GM21528 (cell line): ENCODE measurements at regions not wholly inside any gene's neighbourhood (a gene's known extent, or its start where the extent isn't known, plus 50 kb on each side); places are given as distances from the start of the nearest gene placed in this dataset.

Source experiments
- ATAC-seq: cut with Tn5 transposase; IDR thresholded peaks from one replicate; pipeline ENCODE4 v1.9.1; 2021; ENCODE audit warnings: mild to moderate bottlenecking, moderate library complexity; ENCODE audit not compliant: unreplicated experiment, low FRiP score

DNA sequence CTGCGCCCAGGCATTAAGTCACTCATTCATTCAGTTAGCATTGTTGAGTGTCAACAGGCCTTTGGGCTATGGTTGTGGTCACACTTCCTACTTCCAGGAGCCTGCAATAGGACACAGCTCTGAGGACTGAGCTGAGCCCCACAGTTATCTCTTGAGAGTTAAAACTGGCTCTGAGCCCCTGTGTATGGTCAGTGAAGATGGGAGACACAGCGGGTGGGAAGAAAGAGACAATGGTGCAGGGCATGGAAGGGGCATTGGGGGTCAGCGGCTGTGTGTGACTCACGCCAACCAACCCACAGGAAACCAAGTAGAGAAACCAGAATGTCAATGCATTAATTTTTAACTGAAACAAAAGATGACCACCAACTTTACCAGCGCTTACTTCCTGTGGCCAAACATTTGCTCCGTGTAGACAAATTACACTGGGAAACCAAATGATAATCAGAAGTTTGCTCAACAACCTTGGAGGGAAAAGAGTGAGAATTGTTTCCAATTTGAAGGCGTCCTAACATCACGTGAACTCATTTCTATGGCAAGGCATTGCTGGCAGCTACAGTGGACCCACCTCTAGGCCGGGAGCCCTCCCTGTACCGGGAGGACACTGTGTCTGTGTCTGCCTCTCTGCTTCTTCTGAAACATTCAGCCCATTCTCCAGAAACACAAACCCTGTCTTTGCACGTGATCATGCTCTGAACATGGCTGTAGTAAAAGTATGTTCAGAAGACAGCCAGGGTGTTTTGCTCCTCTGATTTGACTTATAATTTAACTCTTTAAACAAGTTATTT is 212.0 kb upstream of the ID2 start:
- no peak for ATAC-seq

DNA sequence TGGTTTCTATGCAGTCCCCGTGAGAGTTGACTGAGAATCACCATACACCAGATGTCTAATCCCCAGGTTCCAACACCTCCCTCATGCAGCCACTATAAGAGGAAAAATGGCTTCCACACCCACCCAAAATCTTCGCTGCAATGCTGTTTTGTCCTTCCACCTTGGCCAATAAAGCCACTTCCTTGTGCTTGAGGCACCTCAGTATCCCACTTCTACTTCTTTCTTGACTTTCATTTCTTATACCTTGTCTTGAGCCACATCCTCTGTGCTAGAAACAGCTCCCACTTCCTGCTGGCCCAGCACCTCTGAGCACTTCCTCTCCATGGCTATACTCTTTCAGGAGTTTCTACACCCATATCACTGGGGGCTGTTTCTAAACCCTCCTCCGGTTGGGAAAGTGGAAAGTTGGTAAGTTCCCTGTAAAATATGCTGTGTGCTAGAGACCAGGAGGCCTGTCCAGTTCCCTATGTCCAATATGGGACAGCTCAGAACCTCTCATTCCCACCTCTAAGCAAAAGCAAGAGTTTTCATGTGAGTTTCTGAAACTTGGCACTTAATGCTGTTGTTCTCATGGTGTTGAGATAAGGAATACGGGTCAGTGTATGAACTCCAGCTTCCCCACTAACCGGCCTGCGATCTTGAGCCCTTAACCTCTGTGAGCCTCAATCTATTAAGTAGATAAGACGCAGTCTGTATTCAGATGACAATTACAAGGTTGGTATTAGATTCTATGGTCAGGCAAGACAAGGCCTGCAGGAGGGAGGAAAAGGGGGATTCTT is 209.1 kb upstream of the ID2 start:
- ATAC-seq, result peak; percentile 62

DNA sequence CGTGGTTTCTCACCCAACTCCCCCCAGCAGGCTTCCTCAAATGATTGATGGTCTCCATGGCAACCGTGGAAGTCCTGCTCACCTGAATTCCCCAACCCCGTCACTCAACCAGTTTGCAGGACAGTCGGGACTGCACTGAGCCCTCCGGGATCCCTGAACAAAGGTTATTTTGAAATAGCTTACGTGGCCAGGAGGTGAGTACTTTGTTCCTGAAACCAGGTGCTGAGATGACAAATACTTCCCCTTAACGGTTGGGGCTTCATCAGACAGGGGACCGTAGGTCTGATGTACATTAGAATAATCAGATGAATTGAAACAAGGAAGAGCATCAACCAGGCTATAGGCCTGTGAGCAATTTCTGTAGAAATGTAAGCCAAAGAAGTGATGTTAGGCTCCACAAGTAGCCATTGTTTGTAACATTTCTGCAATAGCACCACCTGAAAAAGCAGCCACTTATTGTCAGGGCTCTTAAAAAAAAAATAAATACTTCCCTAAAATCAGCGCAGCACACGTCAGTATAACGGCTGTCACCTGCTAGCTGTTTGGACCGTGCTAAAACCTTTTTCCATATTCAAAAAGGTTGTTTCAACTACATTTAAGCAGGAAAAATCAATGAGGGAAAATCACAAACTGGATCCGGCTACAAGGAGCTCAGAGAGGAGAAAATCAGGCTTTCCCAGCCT is 206.4 kb upstream of the ID2 start:
- ATAC-seq, result peak; percentile 32

DNA sequence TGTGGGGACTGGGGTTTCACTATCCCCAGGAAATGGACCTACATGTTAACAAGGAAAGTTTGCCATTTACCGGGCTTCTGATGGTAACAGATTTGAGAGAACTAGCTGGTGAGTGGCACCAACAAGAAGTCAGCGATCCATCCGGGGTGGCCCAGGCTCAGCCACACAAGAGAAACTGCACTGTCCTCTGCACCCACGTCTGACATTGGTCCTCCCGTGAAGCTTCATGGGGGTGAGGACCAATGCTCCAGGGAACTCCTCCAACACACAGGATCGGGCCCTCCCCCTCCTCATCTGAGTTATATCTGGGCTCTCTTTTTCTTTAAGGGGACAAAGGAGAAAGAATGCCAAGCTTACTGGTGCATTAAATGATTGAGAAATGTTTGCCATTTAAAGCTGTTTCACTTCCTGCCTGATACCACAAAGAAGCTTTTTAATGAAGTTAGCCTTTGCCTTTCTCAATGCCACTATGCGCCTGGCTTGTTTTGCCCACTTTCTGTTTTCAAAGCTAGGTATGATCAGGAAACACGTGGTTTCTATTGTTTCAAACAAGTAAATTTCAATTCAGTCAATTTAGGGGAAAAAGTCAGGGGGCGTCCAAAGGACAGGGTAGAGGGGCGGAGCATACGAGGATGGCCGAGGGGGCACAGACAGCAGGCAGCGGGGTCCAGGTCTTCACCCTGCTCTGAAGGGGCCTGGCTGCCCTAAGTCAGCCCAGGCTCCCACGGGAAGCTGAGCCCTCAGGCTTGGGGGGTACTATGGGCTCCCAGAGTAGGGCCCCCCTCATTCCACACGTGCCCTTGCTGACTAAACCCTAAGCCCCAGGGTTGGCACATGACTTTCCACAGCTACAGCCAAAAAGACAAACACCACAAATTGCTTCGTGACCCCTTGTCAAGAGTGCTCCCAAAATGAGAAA is 204.0 kb upstream of the ID2 start:
- ATAC-seq, result peak; percentile 61

DNA sequence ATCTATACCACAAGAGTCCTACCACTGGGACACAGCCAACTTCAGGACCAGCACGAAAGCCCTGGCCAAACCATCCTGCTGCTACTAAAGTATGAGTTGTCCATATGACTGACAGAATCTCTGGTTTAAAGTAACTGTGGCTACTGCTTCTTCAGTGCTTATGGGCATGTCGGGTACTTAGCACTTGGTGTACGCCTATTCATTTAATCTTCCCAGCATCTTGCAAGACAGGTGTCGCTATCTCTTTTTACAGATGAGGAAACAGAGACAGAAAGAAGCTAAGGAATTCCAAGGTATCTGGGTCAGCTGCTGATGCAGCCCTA is 203.4 kb upstream of the ID2 start:
- ATAC-seq, result no peak

DNA sequence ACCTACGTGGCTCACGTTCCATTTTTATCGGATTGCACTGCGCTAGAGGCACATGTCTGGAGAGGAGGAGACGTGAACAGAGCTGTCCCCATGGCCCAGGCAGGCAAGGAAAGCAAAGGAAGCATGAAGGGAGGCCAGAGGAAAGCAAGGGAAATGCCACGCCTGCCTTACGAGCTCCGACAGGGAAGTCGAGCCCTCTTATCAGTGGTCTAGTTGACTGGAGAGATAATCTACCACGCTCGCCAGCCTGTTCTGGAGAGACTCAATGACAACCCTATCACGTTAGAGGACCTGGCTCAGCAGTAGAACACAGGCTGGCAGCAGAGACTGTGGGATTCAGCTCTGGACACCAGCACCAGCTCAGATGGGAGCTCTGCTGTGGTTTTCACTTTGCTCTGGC is 202.6 kb upstream of the ID2 start:
- no peak for ATAC-seq

DNA sequence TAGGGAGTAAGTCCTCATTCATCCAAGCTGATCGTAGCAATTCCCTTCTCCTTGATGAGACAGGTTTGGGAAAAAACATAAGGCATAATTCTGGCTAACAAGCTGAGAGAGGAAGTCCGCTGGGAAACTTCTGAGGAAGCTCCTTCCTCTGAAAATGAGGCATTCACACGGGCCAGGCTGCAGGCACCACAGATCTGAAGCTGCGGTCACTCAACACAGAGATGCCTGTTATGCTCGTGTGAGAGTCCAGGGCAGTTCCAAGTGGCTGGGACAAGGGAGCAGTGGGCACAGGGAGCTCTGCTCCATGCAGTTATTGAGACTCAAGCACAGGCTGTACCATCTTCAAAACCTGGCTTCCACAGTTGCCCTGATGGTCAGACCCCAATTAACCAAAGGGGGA is 200.9 kb upstream of the ID2 start:
- ATAC-seq, result no peak

DNA sequence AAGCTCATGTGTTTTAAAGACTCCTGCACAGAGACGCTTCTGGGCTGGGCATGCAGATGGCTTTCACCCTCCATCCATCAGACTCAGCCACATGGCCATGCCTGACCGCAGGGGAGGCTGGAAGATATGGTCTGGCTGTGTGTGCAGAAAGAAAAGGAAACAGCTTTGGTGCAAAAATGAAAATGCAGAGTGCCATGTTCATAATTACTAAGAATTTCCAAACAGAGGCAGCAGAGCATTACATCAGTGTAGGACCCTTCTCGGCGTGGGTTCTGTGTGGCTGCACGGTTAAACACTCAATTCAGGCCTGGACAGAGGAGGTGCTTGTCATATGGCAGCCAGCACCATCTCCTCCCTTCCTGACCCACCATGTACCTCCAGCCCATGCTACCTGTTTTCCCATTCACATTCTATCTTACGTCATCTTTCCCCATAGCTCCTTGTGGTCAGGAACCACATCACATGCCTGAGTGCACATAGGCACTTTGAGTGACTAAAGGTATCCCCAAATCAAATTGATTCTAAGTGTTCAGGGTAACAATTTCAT is 200.3 kb upstream of the ID2 start:
- ATAC-seq, result peak; percentile 46

DNA sequence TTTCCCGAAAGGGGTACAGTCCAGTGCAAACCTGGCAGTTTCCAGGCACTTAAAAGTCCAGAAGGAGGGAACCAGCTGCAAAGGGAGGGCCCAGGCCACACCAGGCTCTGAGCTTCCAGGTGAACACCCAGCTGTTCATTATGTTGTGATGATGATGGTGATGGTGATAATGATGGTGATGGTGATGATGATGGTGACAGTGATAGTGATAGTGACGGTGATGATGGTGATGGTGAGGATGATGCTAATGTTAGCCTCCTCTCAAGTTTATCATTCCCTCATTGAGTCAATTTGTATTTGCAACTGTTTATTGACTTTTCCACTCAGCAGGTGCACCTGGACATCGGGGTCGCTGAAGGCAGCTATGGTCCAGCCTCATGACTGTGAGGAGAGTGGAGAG is 199.4 kb upstream of the ID2 start:
- no peak for ATAC-seq

DNA sequence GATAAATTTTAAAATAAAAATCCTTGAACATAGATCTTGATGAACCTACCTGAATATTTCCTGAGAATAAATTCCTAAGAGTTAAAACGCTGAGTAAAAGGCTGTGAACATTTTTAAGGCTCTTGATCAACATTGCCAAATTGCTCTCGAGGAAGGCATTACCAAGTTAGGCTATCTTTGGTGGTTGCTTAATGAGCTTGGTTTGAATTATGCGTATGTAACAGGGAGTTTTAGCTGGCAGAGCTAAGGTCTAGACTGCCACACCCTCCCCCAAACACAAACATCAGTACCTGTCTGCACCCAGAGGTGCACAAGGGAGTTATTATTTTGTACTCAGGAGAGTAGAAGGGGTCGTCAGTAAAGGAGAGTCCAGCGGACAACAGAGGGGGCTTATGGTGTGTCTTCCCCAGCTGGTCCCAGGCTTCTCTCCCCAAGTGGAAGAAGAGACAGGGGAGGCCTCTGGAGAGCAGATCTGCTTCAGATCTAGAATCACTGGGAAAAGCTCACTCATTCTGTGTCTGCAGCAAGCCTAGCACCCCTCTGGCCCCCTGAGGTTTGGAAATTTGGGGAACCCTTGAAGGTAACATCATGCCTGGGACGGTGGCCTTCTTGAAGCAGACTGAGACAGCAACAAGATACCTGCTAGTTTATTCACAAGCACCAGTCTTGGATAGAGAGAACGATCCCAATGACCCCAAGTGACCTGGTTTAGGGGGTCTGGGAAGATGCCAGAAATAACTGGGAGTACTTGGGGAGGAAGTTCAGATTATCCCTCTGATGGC is 197.2 kb upstream of the ID2 start:
- no peak for ATAC-seq

DNA sequence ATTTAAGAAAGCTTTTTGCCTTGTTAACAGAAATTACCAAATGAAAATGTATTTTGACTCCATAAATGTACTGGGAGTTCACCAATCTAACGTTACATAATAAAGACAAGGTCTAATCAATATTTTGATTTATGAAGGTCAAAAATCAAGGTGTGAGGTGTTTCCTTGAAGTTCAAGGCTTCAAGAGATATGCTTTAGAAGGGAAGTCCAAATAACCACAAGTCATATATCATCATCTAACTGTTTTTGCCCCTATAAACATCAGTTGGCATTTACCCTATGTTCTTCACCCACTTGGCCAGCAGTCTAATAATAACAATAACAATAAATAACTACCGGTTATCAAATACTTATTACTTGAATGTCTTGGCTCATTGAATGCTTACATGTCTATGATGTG is 196.1 kb upstream of the ID2 start:
- ATAC-seq, result no peak

DNA sequence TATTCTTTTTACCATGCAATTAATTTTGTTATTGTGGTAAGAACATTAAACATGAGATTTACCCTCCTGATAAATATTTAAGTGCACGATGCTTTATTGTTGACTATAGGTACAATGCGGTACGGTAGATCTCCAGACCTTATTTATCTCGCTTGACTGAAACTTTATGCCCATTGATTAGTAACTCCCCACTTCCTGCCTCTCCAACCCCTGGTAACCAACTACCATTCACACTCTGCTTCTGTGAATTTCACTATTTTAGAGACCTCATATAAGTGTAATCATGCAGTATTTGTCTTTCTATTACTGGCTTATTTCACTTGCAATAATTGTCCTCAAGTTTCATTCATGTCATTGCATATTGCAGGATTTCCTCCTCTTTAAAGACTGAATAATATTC is 195.7 kb upstream of the ID2 start:
- ATAC-seq, result no peak

DNA sequence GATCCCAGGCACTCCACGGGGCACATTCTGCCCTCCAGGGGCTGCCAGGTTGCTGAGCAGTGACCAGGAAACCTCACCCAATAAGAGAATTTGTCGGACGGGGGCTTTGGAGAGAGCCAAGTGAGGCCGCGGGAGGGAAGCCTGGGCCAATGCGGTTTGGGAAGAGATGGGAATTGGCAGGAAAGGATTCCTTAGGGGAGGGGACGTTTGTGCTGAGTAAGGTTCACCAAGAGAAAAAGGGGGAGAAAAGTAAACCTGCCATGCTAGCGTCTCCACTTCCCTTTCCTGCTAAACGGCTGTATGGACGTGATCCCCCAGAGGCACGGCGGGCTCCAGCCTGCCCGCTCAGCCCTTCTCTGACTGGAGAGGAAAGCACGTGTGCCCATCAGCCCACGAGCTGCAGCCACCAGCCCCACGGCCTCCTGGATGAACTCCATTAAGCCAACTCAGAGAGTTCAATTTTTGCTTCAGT is 194.4 kb upstream of the ID2 start:
- ATAC-seq, result no peak

DNA sequence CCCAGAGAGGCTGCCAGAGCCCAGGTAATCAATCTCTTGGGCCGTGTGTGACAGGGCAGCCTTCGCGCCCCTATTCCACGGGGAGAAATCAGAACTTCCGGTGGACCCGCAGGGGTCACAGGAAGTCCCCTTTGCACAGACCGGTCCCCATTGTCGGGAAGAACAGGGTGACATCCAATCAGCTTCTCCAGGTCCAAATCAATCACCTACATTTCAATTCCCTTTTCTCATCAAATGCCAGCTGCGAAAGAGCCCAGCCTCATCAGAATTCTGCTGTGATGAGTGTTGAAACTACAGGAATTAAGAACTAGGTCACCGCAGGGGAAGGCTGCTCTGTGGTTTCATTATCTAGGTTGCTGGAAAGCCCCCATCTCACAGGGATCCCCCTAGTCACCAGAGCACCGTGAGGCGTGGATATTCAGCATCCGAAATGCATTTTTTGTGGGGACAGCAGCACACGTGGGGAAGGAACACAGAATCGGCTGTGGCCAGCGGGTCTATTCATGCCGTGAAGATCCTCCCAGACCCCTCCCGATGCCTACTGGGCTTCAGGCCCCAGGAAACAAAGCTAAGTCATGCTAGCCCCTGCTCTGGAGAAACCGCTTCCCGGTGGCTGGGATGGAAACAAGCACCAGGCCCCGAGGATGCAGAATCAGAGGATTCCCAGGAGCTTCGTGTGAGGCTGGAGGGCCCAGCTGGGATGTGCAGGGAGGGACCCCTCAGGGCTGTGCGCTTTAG is 193.7 kb upstream of the ID2 start:
- peak; percentile 83 for ATAC-seq

DNA sequence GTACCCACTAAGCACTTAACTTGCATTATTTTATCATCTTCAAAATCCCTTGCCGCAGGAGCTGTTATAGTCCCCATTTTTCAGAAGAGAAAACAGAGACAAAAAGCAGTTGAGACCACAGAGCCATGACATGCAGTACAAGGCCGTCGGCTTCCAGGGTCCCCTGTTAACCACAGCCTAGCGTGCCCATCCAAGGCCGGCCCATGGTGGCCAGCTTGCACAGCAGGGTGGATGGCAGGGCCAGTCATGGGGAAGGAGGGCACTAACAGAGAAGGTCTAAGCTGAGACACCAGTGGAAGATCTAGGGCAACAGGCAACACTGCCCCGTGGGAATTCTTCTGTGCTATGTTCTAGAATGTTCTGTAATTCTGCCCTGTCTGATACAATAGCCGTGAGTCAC is 192.6 kb upstream of the ID2 start:
- ATAC-seq, result no peak

DNA sequence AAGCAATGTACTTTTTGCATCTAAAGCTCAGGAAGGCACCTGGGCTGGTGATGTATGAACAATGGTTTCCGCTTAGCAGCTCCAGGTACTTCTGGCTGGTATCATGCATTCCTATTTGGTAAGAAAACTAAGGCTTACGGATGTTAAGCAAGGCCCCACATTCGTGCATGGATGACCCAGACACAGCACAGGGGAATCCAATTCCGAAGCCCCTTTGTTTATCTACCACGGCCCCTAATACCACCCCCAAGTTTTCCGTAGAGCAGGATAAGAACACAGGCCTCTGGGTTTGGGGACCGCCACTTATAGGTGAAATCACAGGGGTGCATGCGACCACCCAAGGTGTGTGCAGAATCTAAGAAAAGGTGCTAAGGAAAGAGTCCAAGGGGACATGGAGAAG is 192.1 kb upstream of the ID2 start:
- ATAC-seq, result no peak

DNA sequence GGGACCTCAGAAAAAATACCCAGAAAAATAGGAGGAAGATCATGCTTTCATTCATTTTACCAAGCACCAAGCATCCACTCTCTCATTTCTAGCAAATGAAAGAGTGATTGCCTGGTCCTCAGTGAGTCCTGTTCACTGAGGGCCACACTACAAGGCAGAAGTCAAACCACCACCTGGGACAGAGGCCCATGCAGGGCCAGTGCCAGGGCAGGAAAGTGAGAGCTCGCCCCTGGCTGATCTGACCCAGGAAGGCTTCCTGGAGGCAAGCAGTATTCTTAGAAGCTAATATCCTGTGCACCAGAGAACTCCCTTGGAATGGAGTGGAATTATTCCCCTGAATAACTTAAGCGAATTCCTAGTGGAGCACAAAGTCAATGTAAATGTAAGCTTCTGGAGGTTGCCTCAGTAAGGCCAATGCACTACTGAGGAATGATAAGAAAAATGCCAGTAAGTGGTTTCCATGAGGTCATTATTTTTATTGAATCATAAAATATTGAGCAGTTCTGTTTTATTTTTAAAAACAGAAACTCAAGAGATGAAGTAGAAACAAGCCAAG is 191.6 kb upstream of the ID2 start:
- no peak for ATAC-seq

DNA sequence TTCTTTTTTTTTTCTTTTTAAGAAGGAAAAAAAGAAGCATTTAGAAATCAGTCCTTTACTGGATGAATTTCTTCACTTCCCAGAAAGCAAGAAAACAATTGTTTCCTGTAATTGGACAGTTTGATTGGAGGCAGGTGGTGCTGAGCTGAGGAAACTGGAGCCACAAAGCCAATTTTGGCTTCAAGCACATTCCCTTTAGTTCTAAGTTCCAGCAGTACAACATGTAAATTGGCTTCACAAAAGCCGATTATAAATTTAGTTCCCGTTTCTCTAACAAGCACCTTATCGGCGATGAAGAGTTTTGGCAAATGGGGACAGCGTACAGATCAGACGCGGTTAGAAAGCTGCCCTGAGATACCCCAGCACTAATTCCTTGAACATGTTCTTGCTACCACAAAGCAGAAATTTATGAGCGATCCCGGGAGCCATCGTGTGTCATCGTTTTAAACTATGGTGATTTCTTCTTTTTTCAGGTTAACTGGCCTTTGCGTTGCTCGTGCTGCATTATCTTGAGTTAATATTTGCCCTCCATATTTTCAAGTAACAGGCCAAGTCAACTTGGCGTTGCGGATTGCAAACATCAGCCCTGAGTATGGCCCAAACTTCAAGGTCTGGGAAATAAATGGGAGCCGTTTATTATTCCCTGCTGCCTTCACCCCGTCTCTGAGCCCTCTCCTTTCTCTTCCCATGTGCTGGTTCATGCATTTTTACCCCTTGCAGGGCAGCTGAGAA is 190.4 kb upstream of the ID2 start:
- ATAC-seq, result no peak
